ENCODE measurements at regions not wholly inside any gene's neighbourhood (a gene's known extent, or its start where the extent isn't known, plus 50 kb on each side); places are given as distances from the start of the nearest gene placed in this dataset.

- Histone ChIP-seq H3K79me2 (ENCODE audit: low read length) (no peaks in the 10 kb centered on the region), H3K27me3 (ENCODE audit: low read depth, low read length) (no peaks in the 10 kb centered on the region), H2AFZ (ENCODE audit: low read depth, low read length) (peak overlapping the region; percentile 10; the same call in 1 of the 2 replicates), H3K4me2 (ENCODE audit: low read length) (peak overlapping the region; percentile 8), H3K9ac (ENCODE audit: low read length) (peak overlapping the region; percentile 36; the same call in 1 of the 2 replicates), H3K4me3 (ENCODE audit: low read length) (no peak overlapping the region), H3K27ac (ENCODE audit: low read length) (peak overlapping the region; percentile 36), H3K36me3 (replicated peaks; ENCODE audit: low read depth, low read length) (no peaks in the 10 kb centered on the region), H3K9me3 (ENCODE audit: insufficient read depth, low read length) (no peaks in the 10 kb centered on the region), H3K4me1 (ENCODE audit: low read length) (peaks cover 75% of the 10 kb centered on the region), H4K20me1 (ENCODE audit: insufficient read depth, low read length) (no peaks in the 10 kb centered on the region)
- TF ChIP-seq EZH2phosphoT487 (IDR thresholded peaks at IDR 0.05; ENCODE audit: low read depth) (no peak), CTCF (IDR thresholded peaks at IDR 0.05; ENCODE audit: low read depth, low read length) (no peak)
Measured at GRCh38 chr2:191620144-191620543, 57.8 kb upstream of the NABP1 start.

GRCh38 chr2:191622374-191623320, 55.3 kb upstream of the NABP1 start:
- TF ChIP-seq CTCF (IDR thresholded peaks at IDR 0.05; ENCODE audit: low read depth, low read length) (no peak), EZH2phosphoT487 (IDR thresholded peaks at IDR 0.05; ENCODE audit: low read depth) (no peak)
- Histone ChIP-seq H3K36me3 (replicated peaks; ENCODE audit: low read depth, low read length) (no peaks in the 10 kb centered on the region), H3K4me3 (ENCODE audit: low read length) (no peak overlapping the region), H3K27ac (ENCODE audit: low read length) (no peak overlapping the region), H3K9me3 (ENCODE audit: insufficient read depth, low read length) (no peaks in the 10 kb centered on the region), H3K4me1 (ENCODE audit: low read length) (peaks cover 76% of the 10 kb centered on the region), H4K20me1 (ENCODE audit: insufficient read depth, low read length) (no peaks in the 10 kb centered on the region), H3K27me3 (ENCODE audit: low read depth, low read length) (no peaks in the 10 kb centered on the region), H3K9ac (ENCODE audit: low read length) (no peak overlapping the region), H3K79me2 (ENCODE audit: low read length) (no peaks in the 10 kb centered on the region), H2AFZ (ENCODE audit: low read depth, low read length) (no peak overlapping the region), H3K4me2 (ENCODE audit: low read length) (no peak overlapping the region)

DNA sequence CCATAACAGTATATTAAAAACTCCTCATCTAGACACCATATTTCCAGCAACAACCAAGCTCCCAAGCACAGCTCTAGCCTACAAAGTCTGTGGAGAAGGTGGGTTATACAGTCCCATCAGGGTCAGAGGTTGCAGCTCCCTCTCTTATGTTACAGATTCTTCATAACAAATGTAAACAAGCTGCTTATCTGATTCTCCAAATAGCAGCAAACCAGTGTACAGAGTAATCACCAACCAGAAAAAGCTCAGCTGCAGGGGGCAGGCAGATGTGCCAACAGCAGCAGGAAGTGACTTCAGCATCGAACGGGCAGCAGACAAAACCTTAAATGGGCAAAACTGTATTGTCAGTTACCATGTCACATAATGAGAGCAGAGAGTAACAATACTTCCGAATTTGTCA, 52.9 kb upstream of the NABP1 start:
- Histone ChIP-seq H3K79me2 (ENCODE audit: low read length) (no peaks in the 10 kb centered on the region), H4K20me1 (ENCODE audit: insufficient read depth, low read length) (no peaks in the 10 kb centered on the region), H3K4me2 (ENCODE audit: low read length) (peak overlapping the region; percentile 25), H3K27me3 (ENCODE audit: low read depth, low read length) (no peaks in the 10 kb centered on the region), H2AFZ (ENCODE audit: low read depth, low read length) (peak overlapping the region; percentile 44), H3K9ac (ENCODE audit: low read length) (peak overlapping the region; percentile 53; the same call in 1 of the 2 replicates), H3K27ac (ENCODE audit: low read length) (peak overlapping the region; percentile 61), H3K9me3 (ENCODE audit: insufficient read depth, low read length) (no peaks in the 10 kb centered on the region), H3K4me3 (ENCODE audit: low read length) (0 out of 2 replicates have a peak overlapping the region, but pooled peaks have one; percentile 2), H3K4me1 (ENCODE audit: low read length) (peaks cover 74% of the 10 kb centered on the region), H3K36me3 (replicated peaks; ENCODE audit: low read depth, low read length) (no peaks in the 10 kb centered on the region)
- TF ChIP-seq CTCF (IDR thresholded peaks at IDR 0.05; ENCODE audit: low read depth, low read length) (no peak), EZH2phosphoT487 (IDR thresholded peaks at IDR 0.05; ENCODE audit: low read depth) (no peak)

DNA sequence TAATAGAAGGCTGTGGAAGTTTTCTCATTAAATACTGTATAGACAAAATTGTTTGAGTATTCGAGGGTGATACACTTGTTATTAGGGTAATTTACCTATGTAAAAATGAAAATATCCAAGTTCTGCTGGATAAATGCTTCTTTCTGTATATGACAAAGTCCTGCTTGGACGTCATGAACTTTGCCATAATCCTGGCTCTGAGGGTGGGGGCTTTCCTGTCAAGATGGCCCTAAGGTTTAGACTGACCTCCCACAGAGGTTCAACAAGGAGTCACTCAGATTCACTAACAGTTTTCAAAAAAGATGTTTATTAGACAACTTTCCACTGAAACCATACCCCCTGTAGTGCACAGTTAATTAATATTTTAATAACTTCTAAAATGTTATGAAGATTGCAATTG, 52.5 kb upstream of the NABP1 start:
- Histone ChIP-seq H4K20me1 (ENCODE audit: insufficient read depth, low read length) (no peaks in the 10 kb centered on the region), H3K27ac (ENCODE audit: low read length) (peak overlapping the region; percentile 61), H2AFZ (ENCODE audit: low read depth, low read length) (peak overlapping the region; percentile 44), H3K9me3 (ENCODE audit: insufficient read depth, low read length) (no peaks in the 10 kb centered on the region), H3K27me3 (ENCODE audit: low read depth, low read length) (no peaks in the 10 kb centered on the region), H3K4me1 (ENCODE audit: low read length) (peaks cover 74% of the 10 kb centered on the region), H3K9ac (ENCODE audit: low read length) (peak overlapping the region; percentile 14; the same call in 1 of the 2 replicates), H3K36me3 (replicated peaks; ENCODE audit: low read depth, low read length) (no peaks in the 10 kb centered on the region), H3K4me3 (ENCODE audit: low read length) (0 out of 2 replicates have a peak overlapping the region, but pooled peaks have one; percentile 2), H3K4me2 (ENCODE audit: low read length) (peak overlapping the region; percentile 25), H3K79me2 (ENCODE audit: low read length) (no peaks in the 10 kb centered on the region)
- no peak for TF ChIP-seq EZH2phosphoT487 (IDR thresholded peaks at IDR 0.05; ENCODE audit: low read depth)
- TF ChIP-seq CTCF (IDR thresholded peaks at IDR 0.05; ENCODE audit: low read depth, low read length): no peak

All from OCI-LY3 (cell line).